Right renal pelvis (tissue), 4 donors: ENCODE measurements at regions not wholly inside any gene's neighbourhood (a gene's known extent, or its start where the extent isn't known, plus 50 kb on each side); places are given as distances from the start of the nearest gene placed in this dataset.
"Not testable (repeated sequence)": the region's sequence is repeated elsewhere in the genome, so short reads cannot be mapped to it uniquely, and the experiment has no call there.

Source experiments
- DNase-seq, 4 donors: peaks; one replicate each; pipeline ENCODE4 v3.0.0-alpha.2; 2013; ENCODE audit warnings: low read depth in 4 of 4, low spot score in 3 of 4, missing footprints in 1 of 4

DNA sequence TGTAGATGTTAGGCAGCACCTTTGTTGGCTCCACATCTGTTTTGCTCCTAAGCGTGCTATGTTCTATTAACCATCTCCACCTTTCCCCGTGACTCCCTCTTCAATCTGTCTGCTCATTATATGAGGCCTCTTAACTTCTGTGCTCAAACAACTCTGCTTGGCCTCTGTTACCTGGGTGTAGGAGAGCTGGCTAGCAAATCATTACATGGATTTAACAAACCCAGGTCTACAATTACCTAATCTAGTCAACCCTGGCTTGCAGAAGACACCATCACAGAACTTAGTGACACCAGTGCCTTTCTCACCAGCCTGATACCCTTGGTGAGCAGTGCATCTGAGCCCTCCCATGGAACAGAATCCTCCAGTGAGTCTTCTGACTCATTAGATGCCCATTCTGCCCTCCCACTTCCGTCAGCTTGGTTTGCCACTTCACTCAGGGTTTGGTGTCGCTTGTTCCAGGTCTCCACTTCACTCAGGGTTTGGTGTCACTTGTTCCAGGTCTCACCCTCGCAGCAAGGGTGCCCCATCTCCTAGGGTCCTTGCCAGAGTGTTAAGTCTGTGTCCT, 92.0 kb upstream of the KIF26B start:
- DNase-seq, result no peak

DNA sequence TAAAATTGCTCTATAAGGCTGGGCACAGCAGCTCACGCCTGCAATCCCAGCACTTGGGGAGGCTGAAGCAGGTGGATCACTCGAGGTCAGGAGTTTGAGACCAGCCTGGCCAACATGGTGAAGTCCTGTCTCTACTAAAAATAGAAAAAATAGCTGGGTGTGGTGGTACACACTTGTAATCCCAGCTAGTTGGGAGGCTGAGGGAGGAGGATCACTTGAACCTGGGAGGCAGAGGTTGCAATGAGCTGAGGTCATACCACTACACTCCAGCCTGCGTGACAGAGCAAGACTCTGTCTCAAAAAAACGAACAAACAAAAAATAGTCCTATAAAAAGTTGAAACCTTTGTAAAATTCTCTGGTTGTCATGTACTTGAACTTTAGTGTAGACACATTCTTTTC, 93.0 kb upstream of the KIF26B start:
- DNase-seq, result not testable (repeated sequence)

DNA sequence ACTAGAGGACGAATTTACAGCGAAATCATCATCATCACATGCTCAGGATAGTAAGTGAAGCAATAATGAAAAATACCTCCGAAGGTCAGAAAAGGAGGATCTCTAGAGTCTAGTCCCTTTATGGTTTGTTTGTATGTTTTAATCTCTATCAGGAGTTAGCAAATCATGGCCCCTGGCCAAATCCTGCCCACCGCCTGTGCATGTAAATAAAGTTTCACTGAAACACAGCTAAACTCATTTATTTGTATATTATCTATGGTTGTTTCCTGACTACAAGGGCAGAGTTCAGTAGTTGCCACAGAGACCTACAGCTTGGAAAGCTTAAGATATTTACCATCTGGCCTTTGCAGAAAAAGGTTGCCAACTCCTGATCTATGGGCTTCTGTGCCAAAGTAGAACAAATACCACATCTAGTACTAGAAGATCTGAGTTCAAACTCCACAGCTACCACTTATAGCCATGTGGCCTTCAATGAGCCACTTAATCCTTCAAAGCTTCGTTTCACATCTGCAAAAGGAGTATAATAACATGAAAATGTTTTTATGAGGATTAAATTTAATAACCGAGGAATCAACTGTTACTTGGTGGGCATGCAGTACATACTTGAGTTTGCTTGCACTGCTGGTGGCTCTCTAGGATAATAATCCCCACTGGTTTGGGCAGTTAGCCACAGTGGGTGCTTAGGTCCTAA, 94.0 kb upstream of the KIF26B start:
- no peak for DNase-seq

DNA sequence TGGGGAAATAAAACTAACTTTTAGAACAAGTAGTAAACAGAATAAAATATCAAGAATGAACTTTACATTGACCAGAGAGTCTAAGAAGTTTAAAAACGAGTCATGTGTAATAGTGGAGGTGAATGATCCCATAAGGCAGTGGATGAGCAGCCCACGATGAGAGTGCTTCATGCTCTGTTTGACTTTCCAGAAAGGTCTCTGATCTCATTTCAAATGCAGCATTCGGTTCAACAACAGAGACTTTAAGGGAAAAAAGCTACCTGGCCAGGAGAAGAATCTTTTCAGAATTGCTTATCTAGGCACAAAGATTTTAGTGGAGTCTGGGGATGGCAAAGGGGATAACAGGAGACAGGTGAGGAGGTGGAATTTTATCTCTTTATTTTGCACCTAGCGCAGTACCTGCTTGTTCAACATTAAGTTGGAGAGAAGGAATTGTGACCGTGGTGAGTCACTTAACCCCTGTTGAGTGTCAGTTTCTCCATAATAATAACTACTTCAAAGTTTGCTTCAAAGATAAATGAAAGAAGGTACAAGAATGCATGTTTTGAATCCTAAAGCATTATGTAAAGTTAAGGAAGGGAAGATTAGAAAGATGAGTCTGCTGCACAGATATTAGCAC, 94.9 kb upstream of the KIF26B start:
- DNase-seq, result no peak

DNA sequence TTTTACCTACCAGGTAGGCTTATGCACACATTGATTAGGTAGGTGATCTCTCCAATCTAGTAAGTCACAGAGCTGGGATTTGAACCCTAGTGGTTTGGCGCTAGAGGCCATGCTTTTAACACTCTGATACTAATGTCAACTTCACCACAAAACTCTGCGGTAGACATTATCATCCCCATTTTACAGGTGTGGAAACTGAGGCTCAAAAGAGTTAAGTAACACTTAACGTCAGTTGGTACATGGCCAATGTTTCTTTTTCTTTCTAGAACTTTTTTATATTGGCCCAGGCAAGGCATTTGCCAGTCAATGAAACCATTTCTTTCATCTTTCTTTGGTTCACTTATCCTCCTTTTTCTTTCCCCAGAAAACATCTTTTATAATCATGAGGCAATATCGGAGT, 95.9 kb upstream of the KIF26B start:
- no peak for DNase-seq

DNA sequence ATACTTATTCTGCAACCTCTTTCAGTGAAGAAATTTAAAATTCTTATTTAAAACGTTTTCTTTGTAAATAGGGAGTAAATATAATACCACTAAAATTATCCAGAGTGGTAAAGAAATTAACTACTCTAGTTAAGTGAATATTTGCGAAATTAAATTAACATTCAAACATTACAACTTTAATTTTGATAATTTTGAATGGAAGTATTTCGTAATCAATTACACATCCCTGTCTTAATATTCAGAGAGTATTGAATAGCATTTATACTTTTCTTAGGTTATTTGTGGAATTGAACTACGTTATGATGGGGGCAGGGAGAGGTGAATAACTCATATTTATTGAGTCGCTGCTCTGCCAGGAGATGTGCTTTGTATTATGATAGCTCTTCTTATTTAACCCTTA, 96.3 kb upstream of the KIF26B start:
- DNase-seq, result no peak

DNA sequence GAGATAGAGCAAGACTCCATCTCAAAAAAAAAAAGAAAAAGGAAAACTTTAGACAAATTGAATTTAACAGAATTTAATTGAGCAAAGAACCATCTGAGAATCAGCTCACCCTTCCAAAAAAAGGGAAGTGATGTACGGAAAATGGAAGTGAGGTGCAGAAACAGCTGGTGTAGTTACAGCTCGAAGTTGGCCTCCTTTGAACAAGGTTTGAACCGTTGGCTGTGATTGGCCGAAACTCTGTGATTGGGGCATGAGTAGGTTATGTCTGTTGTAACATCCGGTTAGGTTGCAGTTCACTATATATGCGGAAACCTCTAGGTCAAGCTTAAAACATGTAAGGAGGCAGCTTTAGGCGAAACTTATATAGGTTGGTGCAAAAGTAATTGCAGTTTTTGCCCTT, 97.9 kb upstream of the KIF26B start:
- no peak for DNase-seq

DNA sequence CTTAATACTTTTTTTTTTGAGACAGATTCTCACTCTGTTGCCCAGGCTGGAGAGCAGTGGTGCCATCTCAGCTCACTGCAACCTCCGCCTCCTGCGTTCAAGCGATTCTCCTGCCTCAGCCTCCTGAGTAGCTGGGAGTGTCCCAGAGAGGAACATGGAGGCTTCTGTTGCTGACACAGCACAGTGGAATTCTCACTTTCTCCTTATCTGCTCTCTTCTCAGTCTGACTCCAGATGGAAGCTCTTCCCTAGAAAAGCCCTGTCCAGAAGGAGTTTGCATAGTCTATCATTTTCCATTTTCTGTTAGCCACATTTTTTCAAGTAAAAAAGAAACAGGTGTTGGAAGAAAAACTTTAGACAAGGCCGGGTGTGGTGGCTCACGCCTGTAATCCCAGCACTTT, 98.5 kb upstream of the KIF26B start:
- not testable (repeated sequence) for DNase-seq

DNA sequence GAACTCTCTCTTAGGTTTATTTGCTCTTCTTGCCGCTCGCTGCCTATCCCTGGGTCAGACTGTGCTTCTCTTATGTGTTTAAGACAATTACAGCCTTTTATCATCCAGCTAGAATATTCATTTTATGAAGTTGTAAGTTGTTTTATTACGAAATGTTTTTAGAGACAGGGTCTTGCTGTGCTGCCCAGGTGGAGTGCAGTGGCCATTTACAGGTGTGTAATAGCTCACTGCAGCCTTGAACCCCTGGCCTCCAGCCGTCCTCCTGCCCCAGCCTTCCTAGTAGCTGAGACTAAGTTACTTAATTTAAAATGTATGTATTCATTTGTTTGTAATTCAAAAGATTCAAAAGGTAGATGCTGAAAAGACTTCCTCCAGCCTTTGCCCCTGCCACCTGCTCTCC, 99.0 kb upstream of the KIF26B start:
- DNase-seq, result no peak

DNA sequence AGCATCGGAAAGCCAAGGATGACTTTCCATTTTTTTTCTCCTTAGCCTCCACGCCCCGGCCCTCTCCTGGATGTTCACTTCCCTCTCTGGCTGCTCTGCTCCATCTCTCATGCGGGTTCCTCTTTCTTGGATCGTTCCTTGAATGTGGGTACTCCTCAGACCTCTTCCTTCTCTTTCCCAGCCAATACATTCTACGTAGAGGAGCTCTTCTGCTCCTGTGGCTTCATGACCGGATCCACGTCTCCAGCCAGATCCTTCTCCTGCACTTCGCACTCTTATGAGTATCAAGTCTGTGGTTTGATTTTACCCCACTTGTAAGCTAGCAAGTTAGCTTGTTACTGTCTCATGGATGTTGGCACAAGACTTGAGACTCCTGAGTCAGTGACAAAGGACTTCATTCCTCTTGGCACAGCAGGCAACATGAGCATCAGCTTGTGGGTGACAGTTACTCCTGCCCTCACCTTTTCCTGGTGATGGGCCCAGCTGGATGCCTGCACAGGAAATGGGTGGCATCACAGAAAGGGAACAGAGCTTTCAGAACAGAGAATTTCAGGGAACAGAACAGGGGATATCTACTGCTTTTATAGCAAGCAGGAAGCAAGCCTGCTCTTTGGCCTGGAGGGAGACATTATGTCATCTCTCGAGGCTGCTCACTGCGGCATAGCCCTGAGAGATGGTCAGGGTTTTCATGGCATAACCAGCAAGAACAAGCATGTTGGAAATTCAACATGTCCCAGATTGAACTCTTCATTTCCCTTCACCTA, 100.1 kb upstream of the KIF26B start:
- DNase-seq, result no peak

DNA sequence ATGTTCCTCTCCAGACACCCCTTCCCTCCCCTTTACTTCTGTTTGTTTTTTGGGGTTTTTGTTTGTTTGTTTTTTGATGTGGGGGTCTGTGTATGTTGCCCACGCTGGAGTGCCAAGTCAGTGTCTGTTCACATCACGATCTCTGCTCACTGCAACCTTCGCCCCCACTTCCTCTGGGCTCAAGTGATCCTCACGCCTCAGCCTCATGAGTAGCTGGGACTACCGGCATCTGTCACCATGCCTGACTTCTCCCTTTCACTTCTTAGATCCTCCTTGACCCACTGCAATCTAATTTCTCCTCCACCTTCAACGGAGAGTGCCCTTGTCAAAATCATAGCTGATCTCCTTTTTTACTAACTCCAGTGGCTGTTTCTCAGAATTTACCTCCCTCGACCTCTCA, 100.7 kb upstream of the KIF26B start:
- no peak for DNase-seq

DNA sequence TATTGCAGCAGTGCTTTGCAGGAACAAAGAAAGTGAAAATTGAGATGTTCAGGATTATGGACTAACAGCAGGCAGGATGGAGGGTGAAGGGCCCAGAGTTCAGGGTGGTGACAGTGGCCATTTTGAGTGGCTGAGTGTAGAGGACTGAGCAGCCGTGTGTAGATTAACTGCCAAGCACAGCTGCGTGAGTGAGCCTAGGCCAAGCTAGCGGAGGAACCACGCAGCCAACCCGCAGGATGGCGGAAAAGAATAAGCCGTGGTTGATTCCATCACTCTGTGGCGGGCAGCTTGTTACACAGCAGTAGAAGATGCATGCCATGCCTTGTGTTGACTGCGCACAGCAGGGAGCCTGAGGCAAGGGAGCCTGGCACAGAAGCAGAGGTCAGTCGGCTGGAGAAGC, 102.5 kb upstream of the KIF26B start:
- no peak for DNase-seq

DNA sequence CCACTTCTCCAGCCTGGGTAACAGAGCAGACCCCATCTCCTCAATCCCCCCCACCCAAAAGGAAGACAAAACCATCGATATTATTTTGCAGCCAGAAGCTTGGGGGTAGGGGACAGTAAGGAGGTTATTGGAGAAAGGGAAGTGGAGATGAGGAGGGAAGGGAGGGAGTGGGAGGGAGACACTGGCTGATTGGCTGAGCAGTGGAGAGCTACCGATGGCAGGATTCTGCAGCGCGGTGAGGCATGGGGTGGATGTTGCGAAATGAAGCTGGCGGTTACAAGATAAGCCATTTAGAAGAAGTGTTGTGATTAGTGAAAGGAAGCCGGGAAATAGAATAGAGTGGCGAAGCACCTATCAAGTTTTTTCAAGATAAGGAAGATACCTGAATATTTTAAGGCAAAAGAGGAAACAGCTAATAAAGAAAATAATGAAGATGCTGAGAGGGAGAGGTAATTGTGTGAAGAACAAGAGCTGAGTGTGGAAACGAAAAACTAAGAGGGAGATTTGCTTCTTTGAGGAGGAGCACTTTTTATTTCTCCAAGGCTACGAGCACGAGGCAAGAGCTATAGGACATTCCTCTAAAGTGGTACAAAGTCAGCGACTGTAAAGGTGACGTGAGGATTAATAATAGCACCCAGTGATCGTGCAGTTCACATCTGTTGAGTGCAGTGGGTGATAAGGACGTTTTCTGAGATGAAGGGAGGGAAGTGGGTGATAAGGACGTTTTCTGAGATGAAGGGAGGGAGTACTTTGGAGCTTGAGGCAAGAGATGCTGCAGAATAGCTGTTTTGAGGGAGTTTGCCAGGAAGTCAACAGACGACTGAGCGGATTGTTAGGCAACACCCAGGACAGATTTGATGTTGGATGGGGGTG, 103.2 kb upstream of the KIF26B start:
- no peak for DNase-seq

DNA sequence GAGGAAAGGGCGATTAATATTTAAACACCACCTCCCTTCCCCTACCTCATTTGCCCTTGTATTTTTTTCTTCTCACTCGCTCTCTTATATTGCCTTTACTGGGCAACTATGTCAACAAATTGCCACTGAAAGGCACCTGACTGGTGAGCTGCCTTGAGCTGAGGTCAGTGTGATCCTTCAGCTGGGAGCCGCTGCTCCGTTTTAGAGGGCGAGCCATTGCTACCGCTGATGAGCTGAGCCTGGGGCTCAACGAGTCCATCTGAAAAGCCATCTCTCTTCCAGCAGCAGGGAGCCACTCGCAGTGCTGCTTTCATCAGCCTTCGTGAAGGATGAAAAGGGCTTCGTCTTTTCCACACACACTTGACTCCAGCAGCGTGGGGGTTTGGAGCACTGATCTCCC, 108.0 kb upstream of the KIF26B start:
- no peak for DNase-seq

DNA sequence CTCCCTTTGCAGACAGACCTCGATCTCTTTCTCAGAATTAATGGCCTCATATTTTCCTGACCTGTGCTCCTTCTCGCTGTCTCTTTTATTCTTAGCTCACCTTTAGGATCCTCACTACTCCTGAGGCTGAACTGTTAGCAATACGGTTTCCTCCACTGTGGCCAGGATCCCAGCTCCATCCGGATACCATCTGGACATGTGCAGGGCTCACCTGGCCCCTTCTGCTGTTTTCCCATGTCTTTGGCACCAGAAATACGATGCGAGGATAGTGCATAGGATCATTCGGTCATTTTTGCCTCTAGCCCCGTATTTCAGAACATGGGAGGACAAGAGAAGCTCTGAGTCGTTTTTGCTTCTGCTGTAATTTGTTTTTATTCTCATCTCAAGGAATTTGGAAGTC, 108.5 kb upstream of the KIF26B start:
- DNase-seq, result no peak

DNA sequence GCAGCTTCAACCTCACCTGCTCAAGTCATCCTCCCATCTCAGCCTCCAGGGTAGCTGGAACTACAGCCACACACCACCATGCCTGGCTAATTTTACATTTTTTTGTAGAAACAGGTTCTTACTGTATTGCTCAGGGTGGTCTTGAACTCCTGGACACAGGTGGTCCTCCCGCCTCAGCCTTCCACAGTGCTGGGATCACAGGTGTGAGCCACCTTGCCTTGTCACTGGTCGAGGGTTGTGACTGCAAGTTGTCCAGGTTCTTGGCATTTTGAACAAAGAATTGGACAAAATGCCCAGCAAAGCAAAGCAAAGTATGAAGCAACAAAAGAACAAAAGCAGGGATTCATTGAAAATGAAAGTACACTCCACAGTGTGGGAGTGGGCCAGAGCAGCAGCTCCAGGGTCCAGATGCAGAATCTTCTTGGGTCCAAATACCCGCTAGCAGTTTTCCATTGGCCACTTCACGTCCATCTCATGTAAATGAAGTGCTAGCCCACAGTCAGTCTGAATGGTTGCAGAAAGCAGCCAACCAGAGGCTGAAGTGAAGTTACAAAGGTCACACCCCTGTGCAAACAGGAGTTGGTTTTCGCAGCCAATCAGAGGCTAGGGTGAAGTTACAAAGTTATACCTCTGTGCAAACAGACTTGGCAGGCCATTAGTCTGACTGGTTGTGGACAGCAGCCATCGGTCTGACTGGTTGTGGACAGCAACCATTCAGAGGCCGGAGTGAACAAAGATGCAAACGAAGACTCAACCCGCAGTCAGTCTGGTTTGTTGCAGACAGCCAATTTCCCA, 109.5 kb upstream of the KIF26B start:
- no peak for DNase-seq

DNA sequence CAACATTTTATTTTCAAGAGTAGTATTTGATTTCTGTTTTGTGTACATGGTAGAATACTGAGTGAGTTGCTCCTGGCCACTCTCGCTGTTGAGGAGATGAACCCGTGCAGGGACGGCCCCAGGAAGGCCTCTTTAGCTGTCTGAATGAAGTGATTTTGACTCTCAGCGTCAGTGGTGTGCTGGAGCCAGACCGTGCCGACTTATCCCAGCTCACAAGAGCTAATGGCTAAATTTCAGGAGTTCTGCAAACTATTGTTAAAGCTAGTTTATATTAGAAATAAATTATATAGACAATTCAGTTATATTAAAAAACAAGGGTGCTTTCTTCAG, 111.2 kb upstream of the KIF26B start:
- no peak for DNase-seq

DNA sequence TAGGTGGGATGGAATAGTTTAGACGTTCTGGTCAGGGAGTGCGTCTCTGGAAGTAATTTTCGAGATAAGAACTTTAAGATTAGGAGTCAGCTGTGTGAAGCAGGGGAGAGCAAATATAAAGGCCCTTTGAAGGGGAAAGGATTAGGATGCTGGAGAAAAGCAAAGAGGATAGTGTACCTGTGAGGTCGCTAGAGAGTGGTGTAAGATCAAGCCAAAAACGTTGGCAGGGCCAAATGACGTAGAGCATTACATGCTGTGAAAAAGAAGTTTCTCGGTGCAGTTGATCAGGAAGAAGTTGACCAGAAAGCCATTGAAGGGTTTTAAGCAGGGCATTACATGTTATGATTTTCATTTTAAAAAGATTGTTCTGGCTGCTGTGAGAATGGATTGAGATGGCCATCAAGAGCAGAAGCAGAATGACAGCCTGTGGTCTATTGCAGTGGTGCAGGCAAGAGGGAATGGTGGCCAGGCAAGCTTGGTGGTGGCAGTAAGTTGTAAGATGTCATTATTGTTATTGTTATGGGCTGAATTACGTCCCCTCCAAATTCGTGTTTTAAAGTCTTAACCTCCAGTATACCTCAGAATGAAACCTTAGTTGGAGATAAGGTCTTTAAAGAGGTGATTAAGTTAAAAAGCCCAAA, 113.6 kb upstream of the KIF26B start:
- DNase-seq, result no peak

DNA sequence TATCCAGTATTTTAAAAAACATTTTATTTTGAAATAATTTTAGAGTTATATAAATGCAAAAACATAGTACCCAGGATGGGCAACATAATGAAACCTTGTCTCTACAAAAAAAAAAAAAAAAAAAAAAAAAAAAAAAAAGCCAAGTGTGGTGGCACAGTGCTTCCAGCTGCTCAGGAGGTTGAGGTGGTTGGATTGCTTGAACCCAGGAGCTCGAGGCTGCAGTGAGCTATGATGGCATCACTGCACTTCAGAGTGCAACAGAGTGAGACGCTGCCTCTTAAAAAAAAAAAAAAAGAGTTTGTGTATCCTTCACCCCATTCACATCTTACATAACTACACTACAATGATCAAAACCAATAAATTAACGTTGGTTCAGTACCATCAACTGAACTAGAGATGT, 115.6 kb upstream of the KIF26B start:
- DNase-seq, result no peak

DNA sequence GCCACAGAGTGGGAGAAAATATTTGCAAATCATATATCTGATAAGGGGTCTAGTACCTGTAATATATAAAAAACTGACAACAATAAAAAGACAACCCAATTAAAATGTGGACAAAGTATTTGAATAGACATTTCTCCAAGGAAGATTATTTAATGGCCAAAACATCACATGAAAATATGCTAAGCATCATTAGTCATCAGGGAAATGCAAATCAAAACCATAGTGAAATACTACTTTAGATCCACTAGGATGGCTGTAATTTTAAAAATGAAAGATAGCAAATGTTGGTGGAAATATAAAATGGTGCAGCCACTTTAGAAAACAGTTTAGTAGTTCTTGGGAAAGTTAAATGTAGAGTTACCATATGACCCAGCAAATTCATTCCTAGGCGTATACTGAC, 118.7 kb upstream of the KIF26B start:
- DNase-seq, result no peak
